ENCODE measurements at regions not wholly inside any gene's neighbourhood (a gene's known extent, or its start where the extent isn't known, plus 50 kb on each side); places are given as distances from the start of the nearest gene placed in this dataset.

- TF ChIP-seq TBP (IDR thresholded peaks at IDR 0.05; ENCODE audit: low read depth, low read length) (no peak), HDAC6 (IDR thresholded peaks at IDR 0.05; ENCODE audit: low read depth, low read length) (no peak)
- H3K79me1 ChIP-seq (ENCODE audit: low read depth, low read length): no peaks in the 10 kb centered on the region
- no peak overlapping the region for H2BK12ac ChIP-seq (ENCODE audit: low read depth, low read length)
- H3K23ac ChIP-seq (ENCODE audit: insufficient read length): no peak overlapping the region
- no peak overlapping the region for H4K91ac ChIP-seq (replicated peaks; ENCODE audit: insufficient read length, low read length)
- no peak overlapping the region for H3K18ac ChIP-seq (ENCODE audit: extremely low read depth, low read length)
- H3K36me3 ChIP-seq (ENCODE audit: control insufficient read depth in 2 of 4, insufficient read depth in 4 of 4, low read length in 3 of 4): no peaks in the 10 kb centered on the region
- no peak overlapping the region for H2AFZ ChIP-seq (ENCODE audit: low read length)
- no peak overlapping the region for H3K9ac ChIP-seq (replicated peaks in 1 of 4; ENCODE audit: extremely low read depth in 1 of 4, low read depth in 3 of 4, low read length in 3 of 4)
- H3K27me3 ChIP-seq (replicated peaks in 1 of 4; ENCODE audit: control insufficient read depth in 3 of 4, extremely low read depth in 1 of 4, insufficient read depth in 3 of 4, low read length in 3 of 4): no peaks in the 10 kb centered on the region
- no peak overlapping the region for H3K14ac ChIP-seq (ENCODE audit: insufficient read length)
- no peak for FAIRE-seq
- no peak overlapping the region for H4K5ac ChIP-seq (ENCODE audit: insufficient read length, low read depth, low read length)
- H2BK120ac ChIP-seq (replicated peaks; ENCODE audit: low read depth, low read length): no peak overlapping the region
- no peaks in the 10 kb centered on the region for H3K23me2 ChIP-seq (ENCODE audit: low read depth, low read length)
- no peak overlapping the region for H2BK15ac ChIP-seq (ENCODE audit: low read length)
- POLR2A ChIA-PET (ENCODE audit: partially characterized antibody): no interaction called here
- H3K27ac ChIP-seq (ENCODE audit: low read depth, low read length): no peak overlapping the region
- H3K56ac ChIP-seq (replicated peaks; ENCODE audit: insufficient read length, low read depth, low read length): no peak overlapping the region
- H2BK20ac ChIP-seq (ENCODE audit: low read length): no peak overlapping the region
- no peak for DNase-seq (ENCODE audit: low read depth in 1 of 2, low spot score in 2 of 2)
- H3K79me2 ChIP-seq (ENCODE audit: control insufficient read depth in 1 of 2, insufficient read depth in 2 of 2, low read length in 2 of 2): no peaks in the 10 kb centered on the region
- WGBS, 2 experiments (ENCODE audit: extremely low coverage in 1 of 2, insufficient coverage in 1 of 2, insufficient read length in 1 of 2, insufficient replicate concordance in 2 of 2, low coverage in 1 of 2, low lambda C conversion rate in 2 of 2, missing lambda C conversion rate in 1 of 2): 95% methylated on average over 3 of the region's 3 CpGs; no CpG with 5 or more reads in 1 of the 2 experiments
- no peaks in the 10 kb centered on the region for H4K20me1 ChIP-seq (replicated peaks in 1 of 2; ENCODE audit: control insufficient read depth in 1 of 2, insufficient read depth in 2 of 2, low read length in 2 of 2)
- H3K4ac ChIP-seq (replicated peaks; ENCODE audit: insufficient read length, low read depth, low read length): no peak overlapping the region
- no peak overlapping the region for H3K4me2 ChIP-seq (ENCODE audit: insufficient read depth in 1 of 2, low read depth in 2 of 2, low read length in 2 of 2)
- no peak overlapping the region for H2AK5ac ChIP-seq (ENCODE audit: low read depth, low read length)
- CTCF ChIA-PET (ENCODE audit: partially characterized antibody): no interaction called here
- no peaks in the 10 kb centered on the region for H3K4me1 ChIP-seq (replicated peaks in 1 of 4; ENCODE audit: control insufficient read depth in 3 of 4, insufficient read depth in 4 of 4, low read length in 3 of 4)
- H3K9me3 ChIP-seq (ENCODE audit: insufficient read depth in 2 of 2, low read depth in 1 of 2, low read length in 1 of 2): no peaks in the 10 kb centered on the region
- no peak overlapping the region for H4K8ac ChIP-seq (ENCODE audit: extremely low read depth, insufficient read depth, low read length)
- H3K4me3 ChIP-seq (ENCODE audit: extremely low read depth in 1 of 4, insufficient read depth in 2 of 4, low read depth in 3 of 4, low read length in 4 of 4): no peak overlapping the region
- no peak overlapping the region for H2BK5ac ChIP-seq (ENCODE audit: low read depth, low read length)
These were observed 63.3 kb upstream of the LRRC3B start for GRCh38 chr3:26559227-26559626.
